ENCODE measurements at regions not wholly inside any gene's neighbourhood (a gene's known extent, or its start where the extent isn't known, plus 50 kb on each side); places are given as distances from the start of the nearest gene placed in this dataset.

DNA sequence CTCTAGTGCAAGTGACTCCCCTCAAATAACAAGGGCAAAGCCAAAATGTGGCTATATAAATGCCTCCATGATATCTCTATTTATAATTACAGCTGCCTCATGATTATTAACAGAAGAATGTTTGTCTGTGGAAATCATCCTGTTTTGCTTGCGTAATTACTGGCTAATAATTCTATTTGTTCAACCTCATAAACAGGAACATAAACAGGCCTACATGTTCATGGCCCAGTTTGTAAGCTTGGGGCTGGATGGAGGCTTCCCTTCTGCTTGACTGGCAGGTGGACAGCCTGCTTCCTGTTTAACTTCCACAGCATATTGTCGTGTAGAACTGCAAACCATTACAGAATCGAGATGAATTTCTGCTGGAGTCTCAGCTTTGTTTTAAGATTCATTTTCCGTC is 766.0 kb upstream of the MAP3K7 start:
- TF ChIP-seq ZNF274 (IDR thresholded peaks at IDR 0.05; ENCODE audit: low read depth, low read length) (no peak), YY1 (IDR thresholded peaks at IDR 0.05; ENCODE audit: insufficient read depth, insufficient read length) (no peak)
